Brain microvascular endothelial cell (primary cell): ENCODE measurements at regions not wholly inside any gene's neighbourhood (a gene's known extent, or its start where the extent isn't known, plus 50 kb on each side); places are given as distances from the start of the nearest gene placed in this dataset.

Experiments
- DNase-seq: peaks from one replicate; pipeline ENCODE4 v3.0.0-alpha.2; 2020
- H3K27ac ChIP-seq: fragments of 250-450 bp; sonication (Bioruptor Pico); 2 replicates; pipeline ENCODE4 v1.5.1; 2020; ENCODE audit warnings: mild to moderate bottlenecking, moderate library complexity
- H3K27me3 ChIP-seq: fragments of 250-450 bp; sonication (Bioruptor Pico); replicated peaks from 2 replicates; pipeline ENCODE4 v1.5.1; 2020; ENCODE audit warnings: mild to moderate bottlenecking
- H3K36me3 ChIP-seq: fragments of 250-450 bp; sonication (Bioruptor Pico); replicated peaks from 2 replicates; pipeline ENCODE4 v1.5.1; 2020; ENCODE audit warnings: mild to moderate bottlenecking
- H3K4me3 ChIP-seq: 2 replicates; pipeline ENCODE4 v1.5.1; 2011; ENCODE audit warnings: low read depth, mild to moderate bottlenecking, control low read depth, low read length, moderate library complexity
- CTCF ChIP-seq: IDR thresholded peaks from 2 replicates; pipeline ENCODE4 v1.5.1; 2011; ENCODE audit warnings: low read depth, mild to moderate bottlenecking, moderate library complexity, low read length, control low read depth, inconsistent platforms; ENCODE audit errors: missing control alignments
- in situ Hi-C: cut with HindIII; loops from 2 replicates; pipeline ENCODE4 v1.10.0; 2017; ENCODE audit warnings: low sequenced_read_pairs, low pct_ligation_motif_present

GRCh38 chr9:84079994-84080393, 99.4 kb downstream of the RMI1 start:
- no peaks in the 10 kb centered on the region for H3K27me3 ChIP-seq
- no peaks in the 10 kb centered on the region for H3K36me3 ChIP-seq
- no peak overlapping the region for H3K27ac ChIP-seq
- no peak for TF ChIP-seq CTCF
- no peak for DNase-seq
- in situ Hi-C loops: no loop called here
- no peak overlapping the region for H3K4me3 ChIP-seq

- Histone ChIP-seq H3K27ac (no peak overlapping the region), H3K36me3 (no peaks in the 10 kb centered on the region), H3K4me3 (no peak overlapping the region), H3K27me3 (peaks cover 2% of the 10 kb centered on the region)
- no peak for TF ChIP-seq CTCF
- no peak for DNase-seq
- in situ Hi-C loops: no loop called here
Measured at GRCh38 chr9:84101964-84102632, 121.5 kb downstream of the RMI1 start.

GRCh38 chr9:84103651-84104377, 123.2 kb downstream of the RMI1 start:
- peaks cover 2% of the 10 kb centered on the region for H3K27me3 ChIP-seq
- TF ChIP-seq CTCF: no peak
- H3K4me3 ChIP-seq: no peak overlapping the region
- DNase-seq: no peak
- no peak overlapping the region for H3K27ac ChIP-seq
- in situ Hi-C loops: no loop called here
- H3K36me3 ChIP-seq: no peaks in the 10 kb centered on the region

GRCh38 chr9:84107081-84107480, 126.5 kb downstream of the RMI1 start:
- Histone ChIP-seq H3K27me3 (peaks cover 2% of the 10 kb centered on the region), H3K27ac (no peak overlapping the region), H3K36me3 (no peaks in the 10 kb centered on the region), H3K4me3 (no peak overlapping the region)
- in situ Hi-C loops: no loop called here
- no peak for TF ChIP-seq CTCF
- DNase-seq: no peak

- Histone ChIP-seq H3K4me3 (no peak overlapping the region), H3K36me3 (no peaks in the 10 kb centered on the region), H3K27ac (no peak overlapping the region), H3K27me3 (no peaks in the 10 kb centered on the region)
- no peak for TF ChIP-seq CTCF
- DNase-seq: no peak
- in situ Hi-C loops: no loop called here
Measured at GRCh38 chr9:84107995-84108394, 127.4 kb downstream of the RMI1 start.
